HUDEP-2 (cell line): ENCODE measurements at regions not wholly inside any gene's neighbourhood (a gene's known extent, or its start where the extent isn't known, plus 50 kb on each side); places are given as distances from the start of the nearest gene placed in this dataset.
"Not testable (repeated sequence)": the region's sequence is repeated elsewhere in the genome, so short reads cannot be mapped to it uniquely, and the experiment has no call there.

Experiments used
- DNase-seq, 76 experiments: peaks; one replicate each; lab custom pipeline; 2025; ENCODE audit not compliant: unreplicated experiment in 76 of 76; lab: John Stamatoyannopoulos, UW

DNA sequence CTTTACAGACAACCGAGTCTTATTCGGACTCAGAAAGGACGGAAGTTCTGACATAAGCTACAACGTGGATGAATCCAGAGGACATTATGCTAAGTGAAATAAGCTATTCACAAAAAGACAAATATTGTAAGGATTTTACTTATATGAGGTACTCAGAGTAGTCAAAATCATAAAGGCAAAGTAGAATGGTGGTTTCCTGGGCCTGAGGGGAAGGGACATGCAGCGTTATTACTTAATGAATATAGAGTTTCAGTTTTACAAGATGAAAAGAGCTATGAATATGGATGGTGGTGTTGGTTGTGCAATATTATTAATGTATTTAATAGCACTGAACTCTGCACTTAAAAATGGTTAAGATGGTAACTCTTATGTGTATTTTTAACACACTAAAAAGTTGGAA is 419.1 kb upstream of the SGCG start:
- no peak for DNase-seq

DNA sequence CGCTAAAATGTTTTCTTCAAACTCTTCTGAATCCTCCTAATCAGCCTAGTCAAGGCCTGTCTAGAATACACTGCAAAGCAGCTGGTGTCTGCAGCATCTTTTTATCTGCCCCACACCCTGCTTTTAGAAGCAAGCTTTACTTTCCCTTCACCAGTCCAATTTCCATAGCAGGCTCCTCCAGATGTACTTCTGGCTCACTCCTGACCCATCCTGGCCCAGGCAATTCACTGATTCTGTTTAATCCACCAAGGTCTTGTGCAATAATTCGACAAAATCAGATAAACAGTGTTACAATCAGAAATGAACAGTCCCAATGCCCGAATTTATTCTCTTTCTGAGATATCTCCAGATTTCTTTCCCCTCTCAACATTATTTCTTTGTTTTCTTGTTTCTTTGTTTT is 415.2 kb upstream of the SGCG start:
- no peak for DNase-seq

DNA sequence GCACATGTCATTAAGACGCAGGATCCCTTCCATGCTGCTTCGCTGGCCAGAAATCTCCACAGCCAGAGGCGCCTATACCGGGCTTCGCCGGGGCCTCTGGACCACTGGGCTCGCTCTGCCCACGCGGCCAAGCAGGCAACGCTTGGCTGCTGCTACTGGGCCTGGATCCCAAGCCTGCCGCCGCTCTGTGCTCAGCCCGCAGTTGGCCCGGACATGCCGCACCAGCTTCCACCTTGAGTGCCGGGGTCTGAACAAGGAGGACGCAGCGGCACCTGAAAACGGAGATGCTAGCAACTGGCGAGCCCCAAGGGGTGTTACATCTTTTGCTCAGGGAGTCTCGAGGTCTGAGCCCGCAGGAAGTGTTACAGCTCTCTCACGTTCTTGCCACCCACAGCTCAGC is 409.9 kb upstream of the SGCG start:
- no peak for DNase-seq

DNA sequence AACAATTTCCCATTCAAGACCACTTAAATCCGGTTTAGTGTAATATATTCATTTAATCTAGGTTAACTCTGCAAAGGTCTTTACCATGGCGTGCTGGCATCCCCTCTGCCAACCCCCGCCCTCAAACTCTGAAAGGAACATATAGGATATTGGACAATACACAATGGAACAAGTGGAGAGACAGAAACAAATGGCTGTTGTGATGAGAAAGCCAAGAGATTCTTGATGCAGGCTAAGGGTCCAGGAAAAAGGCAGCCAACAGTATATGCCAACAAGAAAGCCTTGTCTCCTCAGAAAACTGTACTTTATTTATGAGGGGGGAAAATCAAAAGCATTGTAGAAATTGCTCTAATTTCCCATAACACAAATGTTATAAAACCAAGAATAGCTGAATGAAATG is 407.3 kb upstream of the SGCG start:
- no peak for DNase-seq

DNA sequence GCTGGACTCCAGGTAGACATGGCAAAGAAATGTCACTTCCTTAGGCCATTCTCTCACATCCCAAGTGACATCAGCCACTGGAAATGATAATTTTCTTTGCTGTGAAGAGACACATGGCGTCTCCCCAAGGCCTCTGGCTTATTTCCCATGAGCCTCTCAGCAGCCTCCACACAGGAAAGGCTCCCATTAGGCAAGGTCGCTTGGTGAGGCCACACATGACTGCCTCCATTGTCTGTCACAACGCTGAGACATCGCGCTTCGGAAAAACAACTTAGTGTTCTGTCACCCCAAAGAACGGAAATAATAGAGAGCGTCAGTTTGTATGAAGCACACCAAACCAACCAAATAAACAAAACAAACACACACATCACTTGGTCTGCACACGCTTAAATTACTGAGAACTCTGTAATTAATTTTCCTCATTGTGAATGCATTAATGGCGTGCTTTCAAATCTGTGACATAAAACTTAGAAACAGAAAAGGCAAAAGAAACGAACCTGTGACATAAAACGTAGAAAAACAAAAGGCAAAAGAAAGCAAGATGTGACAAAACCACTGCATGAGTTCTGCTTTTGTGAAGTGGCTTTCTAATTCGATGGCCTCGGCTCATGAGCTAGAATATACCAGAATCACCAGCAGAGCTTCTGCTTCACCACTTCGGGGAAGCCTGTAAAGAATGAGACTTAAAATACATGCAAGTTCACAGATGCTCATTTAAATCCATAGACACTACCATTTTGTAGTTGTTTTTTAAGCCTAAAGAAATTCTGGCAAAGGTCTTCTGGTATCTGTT is 404.2 kb upstream of the SGCG start:
- DNase-seq: no peak

DNA sequence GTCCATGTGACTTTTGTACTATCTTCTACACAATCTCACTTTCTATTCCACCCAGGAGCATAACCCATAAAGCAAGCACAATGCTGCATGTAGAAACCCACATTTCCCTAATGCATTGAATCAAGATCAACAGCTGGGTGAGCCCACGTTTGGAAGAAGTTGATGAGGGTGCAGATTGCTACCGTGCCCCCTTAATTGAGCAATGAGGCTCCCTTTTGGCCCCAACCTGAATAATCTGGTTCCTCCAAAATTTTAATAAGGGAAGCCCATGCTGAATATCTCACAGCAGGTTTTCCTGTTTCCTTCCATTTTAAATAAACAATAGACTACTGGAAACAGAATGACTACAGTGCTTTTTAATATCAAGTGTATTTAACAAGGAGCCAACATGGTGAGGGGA is 403.6 kb upstream of the SGCG start:
- no peak for DNase-seq

DNA sequence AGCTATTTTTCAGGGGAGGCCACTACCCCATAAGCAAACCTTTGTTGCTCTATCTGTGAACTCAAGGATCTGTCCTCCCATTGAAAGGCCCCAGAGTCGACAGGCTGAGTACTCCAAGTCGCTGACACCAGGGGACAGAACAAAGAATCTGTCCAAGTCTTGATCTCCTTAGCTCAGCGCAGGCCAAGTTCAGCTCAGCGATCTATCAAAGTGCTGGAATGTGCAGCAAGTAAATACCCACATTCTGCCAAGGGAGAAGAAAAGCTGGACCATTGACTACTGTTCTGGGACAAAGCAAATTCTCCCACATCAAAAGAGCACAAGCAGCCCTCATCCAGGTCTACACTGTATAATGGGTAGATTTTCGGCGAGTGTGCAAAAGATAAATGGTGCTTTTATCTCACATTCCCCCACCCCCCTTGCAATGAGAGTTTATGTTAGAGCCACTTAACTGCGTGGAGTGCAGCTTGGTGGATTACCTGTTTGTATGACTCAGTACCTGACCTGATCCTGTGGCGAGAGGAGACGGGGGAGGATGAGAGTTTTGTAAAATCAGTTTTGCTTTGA is 391.7 kb upstream of the SGCG start:
- no peak for DNase-seq

DNA sequence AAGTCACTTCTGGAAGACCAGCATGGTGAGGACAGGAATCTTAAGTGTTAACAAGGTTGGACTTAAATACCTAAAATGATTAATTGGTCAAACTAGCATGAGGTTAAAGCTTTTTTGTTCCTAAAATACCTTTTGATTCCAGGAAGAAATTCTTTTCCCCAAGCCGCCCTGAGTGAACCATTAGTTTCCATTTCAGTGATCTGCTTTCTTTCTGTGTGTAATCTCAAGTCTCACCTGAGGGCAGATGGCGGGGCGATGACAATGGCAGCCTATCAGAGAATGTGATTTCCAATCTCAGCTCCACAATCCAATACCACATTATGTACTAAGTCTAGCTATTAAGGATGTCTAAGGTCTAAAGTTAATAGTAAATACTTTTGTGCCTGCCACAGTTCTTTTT is 390.9 kb upstream of the SGCG start:
- no peak for DNase-seq

DNA sequence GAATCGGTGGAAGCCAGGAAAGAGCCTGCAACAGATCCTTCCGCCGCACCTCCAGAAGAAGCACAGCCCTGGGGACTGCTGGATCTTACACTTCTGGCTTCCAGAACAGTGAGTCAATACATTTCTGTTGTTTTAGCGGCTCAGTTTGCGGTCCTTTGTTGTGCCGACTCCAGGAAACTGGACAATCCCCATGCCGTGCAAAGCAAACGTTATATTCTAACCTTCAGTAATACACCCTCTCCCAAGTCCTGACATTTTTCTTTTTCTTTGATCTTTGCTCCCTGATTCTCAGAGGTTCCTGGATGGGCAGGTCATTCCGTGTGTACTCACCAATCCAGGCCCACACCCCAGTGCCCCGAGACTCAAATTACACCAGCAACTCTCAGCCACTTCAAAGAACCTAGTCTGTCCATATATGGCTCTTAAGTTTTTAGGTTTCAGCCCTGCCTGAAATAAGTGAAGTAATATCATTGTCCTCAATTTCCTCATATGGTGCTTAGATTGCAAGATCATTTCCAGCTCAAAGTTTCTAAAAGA is 387.1 kb upstream of the SGCG start:
- no peak for DNase-seq

DNA sequence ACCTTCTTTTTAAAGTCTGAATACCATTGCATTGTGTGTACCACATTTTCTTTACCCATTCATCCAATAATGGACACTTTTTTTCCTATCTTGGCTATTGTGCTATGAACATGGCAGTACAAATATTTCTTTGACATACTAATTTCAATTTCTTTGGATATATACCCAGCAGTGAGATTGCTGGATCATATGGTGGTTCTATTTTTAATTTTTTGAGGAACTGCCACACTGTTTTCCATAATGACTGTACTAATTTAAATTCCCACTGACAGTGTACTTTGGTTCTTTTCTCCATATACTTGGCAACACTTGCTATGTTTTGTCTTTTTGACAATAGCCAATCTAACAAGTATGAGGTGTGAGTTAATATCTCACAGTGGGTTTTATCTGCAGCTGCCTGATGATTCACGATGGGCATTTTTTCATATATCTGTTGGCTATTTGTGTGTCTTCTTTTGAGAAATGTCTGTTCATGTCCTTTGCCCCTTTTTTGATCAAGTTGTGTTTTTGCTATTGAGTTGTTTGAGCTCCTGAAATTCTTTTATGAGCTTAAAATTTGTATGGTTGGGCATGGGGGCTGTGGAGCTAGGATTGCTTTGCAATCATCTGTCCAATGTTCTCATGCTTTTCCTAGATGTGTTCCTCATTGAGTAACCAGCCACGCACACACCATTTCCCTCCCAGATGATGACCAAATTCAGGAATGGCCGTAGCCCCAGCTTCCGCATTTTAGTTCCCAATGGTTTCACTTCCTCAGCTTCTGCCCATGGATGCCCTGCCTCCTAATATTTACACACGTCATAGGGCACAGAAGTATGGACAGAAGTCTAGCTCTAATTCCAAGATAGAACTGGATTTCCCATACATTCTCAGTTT is 380.0 kb upstream of the SGCG start:
- no peak for DNase-seq

DNA sequence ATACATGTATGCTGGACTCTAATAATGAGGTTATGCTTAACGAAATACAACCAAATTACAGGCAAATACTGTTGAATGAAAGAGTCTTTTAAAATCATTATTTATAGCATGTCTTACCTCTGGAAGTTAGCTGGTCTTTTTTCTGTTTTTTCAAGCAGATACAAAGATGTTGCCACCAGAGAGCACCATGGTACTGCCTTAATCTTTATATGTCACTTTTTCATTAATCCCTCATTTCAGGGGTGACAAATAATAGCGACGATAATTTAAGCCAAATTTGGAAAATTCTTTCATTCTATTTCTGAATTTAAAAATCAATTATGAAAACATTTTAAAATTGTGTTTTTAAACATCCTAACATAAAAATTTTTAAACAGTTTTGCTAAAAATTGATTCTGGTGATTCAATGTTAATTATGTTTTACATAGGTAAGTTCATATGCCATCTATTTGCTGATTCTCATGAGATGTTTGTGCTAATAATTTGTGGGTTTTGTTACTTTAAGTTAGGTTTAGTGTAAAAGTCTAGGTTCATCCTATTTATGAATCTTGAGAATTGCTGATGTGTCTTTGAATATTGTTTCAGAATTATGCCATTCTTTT is 379.3 kb upstream of the SGCG start:
- peak in 9 of 76 experiments; percentile 1 to 44 (median 6) for DNase-seq

DNA sequence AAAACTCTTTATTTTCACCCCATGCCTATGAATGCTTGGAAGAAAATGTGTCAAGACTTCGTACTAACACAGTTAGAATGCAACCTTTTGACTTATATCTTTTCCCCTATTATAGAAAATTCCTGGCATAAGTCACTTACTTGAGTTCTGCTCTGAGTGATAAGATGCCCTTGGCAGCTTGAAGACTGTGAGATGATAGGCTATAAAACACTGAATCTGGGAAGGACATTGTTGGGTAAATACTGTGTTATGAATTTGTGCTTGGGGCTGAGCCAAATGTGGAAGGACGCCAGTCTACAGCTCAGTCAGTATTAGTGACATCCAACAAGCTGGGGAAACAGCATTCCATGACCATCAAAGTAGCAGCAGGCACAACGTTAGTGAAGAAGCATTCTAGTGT is 368.0 kb upstream of the SGCG start:
- DNase-seq: peak in 71 of 76 experiments; percentile 3 to 88 (median 51)

DNA sequence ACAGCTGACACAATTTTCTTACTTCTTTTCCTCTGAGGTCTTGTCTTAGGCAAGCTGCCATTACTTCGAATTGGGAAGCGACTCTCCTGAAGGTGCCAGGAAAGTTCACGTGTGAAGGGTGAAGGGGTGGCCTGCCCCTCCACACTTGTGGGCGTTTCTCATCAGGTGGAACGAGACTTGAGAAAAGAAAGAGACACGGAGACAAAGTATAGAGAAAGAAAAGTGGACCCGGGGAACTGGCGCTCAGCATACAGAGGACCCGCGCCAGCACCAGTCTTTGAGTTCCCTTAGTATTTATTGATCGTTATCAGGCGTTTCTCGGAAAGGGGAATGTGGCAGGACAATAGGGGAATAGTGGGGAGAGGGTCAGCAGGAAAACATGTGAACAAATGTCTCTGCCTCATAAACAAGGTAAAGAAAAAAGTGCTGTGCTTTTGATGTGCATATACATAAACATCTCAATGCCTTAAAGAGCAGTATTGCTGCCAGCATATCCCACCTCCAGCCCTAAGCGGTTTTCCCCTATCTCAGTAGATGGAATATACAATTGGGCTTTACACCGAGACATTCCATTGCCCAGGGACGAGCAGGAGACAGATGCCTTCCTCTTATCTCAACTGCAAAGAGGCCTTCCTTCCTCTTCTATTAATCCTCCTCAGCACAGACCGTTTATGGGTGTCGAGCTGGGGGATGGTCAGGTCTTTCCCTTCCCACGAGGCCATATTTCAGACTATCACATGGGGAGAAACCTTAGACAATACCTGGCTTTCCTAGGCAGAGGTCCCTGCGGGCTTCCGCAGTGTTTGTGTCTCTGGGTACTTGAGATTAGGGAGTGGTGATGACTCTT is 367.0 kb upstream of the SGCG start:
- peak in 23 of 76 experiments; percentile 1 to 57 (median 10) for DNase-seq

DNA sequence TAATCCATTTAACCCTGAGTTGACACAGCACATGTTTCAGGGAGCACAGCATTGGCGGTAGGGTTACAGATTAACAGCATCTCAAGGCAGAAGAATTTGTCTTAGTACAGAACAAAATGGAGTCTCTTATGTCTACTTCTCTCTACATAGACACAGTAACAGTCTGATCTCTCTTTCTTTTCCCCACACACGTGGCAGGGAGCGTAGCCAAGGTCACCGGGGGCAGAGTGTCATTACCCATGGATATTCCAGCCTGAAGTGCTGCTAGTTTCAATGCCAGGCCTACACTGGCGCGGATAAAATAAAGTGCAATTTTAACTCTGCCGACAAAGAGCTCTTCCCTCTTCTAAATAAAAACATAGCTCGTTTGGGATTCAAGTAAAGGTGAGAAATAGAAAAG is 366.3 kb upstream of the SGCG start:
- not testable (repeated sequence) for DNase-seq

DNA sequence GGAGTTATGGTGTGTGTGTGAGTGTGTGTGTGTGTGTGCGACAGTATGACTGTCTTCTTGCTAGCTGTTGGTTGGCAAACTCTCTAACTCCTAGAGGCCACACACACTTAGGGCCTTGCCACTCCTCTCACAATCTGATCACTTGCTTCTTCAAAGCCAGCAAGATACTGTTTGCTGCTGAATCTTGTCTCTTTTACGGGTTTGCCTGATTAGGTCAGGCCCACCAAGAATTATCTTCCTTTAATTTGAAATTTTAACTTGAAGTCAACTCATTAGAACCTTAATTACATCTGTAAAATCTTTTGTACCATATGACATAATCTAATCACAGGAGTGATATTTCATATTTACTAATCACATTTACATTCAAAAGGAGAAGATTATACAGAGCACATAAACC is 359.2 kb upstream of the SGCG start:
- no peak for DNase-seq

DNA sequence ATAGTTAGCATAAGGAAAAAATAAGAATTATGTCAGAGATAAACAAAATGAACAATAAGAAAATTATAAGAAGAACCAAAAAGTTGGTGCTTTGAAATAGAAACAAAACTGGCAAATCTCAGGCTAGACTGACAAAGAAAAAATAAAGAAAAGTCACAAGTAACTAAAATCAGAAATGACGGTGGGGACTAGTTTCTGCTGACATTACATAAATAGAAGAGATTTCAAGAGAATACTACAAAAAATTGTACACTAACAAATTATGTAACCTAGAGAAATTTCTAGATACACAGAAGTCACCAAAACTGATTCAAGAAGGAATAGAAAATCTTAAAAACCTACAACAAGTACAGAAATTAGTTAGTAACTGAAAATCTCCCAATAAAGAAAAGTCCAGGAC is 355.6 kb upstream of the SGCG start:
- DNase-seq: no peak

DNA sequence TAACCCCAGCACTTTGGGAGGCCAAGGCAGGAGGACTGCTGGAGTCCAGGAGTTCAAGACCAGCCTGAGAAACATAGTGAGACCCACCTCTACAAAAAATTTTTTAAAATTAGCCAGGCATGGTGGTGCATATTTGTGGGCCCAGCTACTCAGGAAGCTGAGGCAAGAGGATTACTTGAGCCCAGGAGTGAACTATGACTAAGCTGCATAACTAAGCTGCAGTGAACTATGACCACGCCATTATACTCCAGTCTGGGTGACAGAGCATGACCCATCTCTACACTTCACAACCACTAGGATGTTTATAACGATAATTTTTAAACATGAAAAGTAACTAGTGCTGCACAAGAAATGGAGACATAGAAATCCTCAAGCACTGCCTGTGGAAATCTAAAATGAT is 352.7 kb upstream of the SGCG start:
- DNase-seq: no peak

DNA sequence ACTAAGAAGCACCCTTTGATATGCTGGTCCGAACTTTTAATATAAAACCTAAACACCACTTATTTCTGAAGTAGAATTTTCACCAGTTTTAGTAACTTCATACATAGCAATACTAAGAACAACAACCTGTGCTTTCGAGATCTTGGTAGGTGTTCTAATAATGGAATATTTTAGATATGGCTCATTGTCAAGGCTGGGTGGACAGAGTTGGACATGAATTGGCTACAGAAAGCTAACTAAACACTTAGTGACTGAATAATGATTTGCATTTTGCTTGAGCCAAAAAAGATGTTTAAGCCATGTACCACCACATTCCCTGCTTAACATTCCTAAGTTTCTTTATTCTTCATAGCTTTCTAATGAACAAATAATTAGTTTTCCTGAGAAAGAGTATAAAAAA is 344.3 kb upstream of the SGCG start:
- no peak for DNase-seq

DNA sequence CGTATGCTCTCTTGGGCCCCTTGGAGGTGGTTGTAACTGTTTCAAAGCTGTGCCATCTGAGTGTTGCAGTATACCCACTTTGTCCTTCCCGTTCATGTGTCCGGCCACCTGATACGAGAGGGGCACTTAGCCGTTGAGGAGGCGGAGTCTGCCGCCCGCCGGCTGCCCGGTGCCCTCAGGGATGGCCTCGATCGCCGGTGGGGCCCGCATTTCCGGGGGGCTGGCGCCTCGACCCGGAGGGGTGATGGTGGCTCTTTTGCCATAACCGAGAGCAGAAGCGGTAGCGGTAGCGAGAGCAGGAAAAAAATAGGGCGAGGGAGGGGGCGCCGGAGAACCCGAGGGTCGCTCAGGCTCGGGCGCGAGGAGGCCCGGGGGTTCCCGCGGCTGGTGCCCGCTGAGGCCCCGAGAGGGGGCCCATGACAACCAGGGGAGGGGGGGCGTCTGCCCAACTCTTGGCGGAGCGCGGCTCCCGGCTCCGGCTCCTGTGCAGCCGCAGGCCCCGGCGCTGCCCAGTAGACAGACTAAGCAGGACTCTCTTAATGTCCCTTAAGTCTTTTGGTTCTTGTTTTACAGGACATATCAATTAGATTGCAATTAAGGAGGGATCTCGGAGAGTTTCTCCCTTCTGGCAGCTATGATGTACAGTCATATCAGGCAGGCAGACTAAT is 342.7 kb upstream of the SGCG start:
- no peak for DNase-seq
